Mucosa of descending colon (tissue), 3 donors: ENCODE measurements at regions not wholly inside any gene's neighbourhood (a gene's known extent, or its start where the extent isn't known, plus 50 kb on each side); places are given as distances from the start of the nearest gene placed in this dataset.

Source experiments
- ATAC-seq: fragments of 200-7000 bp; cut with Tn5 transposase; one replicate; pipeline ENCODE4 v1.9.1; 2020; ENCODE audit warnings: mild to moderate bottlenecking, moderate library complexity
- DNase-seq, 3 donors: peaks; one replicate each; pipeline ENCODE4 v3.0.0-alpha.2; 2020
- H3K36me3 ChIP-seq: fragments of 200-600 bp; one replicate; pipeline ENCODE4 v1.8.0; 2021; ENCODE audit warnings: low read depth, mild to moderate bottlenecking
- H3K4me1 ChIP-seq: fragments of 200-600 bp; one replicate; pipeline ENCODE4 v1.8.0; 2021; ENCODE audit warnings: low read depth, mild to moderate bottlenecking
- H3K4me3 ChIP-seq: fragments of 200-600 bp; one replicate; pipeline ENCODE4 v1.8.0; 2021; ENCODE audit warnings: mild to moderate bottlenecking
- H3K9me3 ChIP-seq: fragments of 200-600 bp; one replicate; pipeline ENCODE4 v1.8.0; 2021; ENCODE audit warnings: mild to moderate bottlenecking
- intact Hi-C, 2 donors: fragments of 100-400 bp; cut with DNase I in 1 of 2; cut with micrococcal nuclease in 1 of 2; formaldehyde crosslinking; loops; one replicate each; pipeline versions ENCODE4 v1.11.0 to v1.11.1; 2022; cut with DNase I, micrococcal nuclease
- TF ChIP-seq, protein P1 (sequence below): fragments of 200-600 bp; IDR thresholded peaks from one replicate; pipeline ENCODE4 v1.8.0; 2022; ENCODE audit warnings: antibody characterized with exemption, mild to moderate bottlenecking
- donor health status: DM: no; HTN: no; CAD: no; lungs with moderate emphysema.
- donor health status: DM: no; HTN: no; CAD: no.
- donor health status: DM: no; HTN: yes; CAD: no.

DNA sequence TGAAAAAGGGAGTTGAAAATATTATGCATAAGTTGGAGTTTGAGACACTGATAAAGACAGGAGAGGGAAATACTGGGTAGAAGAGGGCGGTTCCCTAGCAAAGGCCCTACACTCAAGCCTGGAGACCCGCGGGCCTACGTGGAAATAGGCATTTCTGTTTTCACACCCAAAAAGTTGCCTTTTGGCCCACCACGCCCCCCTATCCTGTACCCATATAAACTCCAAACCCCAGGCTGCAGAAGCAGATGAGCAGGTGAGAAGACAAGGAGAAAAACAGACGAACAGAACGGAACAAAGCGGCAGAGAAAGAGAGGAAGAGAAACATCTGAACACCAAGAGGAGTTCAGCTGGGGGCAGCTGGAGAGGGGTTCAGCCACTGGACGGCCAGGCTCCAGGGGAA, 177.9 kb downstream of the GALC start:
- no peak for ATAC-seq
- intact Hi-C loops = no loop called here
- DNase-seq = no peak
- H3K36me3 ChIP-seq = no peaks in the 10 kb centered on the region
- TF ChIP-seq, protein P1, sequence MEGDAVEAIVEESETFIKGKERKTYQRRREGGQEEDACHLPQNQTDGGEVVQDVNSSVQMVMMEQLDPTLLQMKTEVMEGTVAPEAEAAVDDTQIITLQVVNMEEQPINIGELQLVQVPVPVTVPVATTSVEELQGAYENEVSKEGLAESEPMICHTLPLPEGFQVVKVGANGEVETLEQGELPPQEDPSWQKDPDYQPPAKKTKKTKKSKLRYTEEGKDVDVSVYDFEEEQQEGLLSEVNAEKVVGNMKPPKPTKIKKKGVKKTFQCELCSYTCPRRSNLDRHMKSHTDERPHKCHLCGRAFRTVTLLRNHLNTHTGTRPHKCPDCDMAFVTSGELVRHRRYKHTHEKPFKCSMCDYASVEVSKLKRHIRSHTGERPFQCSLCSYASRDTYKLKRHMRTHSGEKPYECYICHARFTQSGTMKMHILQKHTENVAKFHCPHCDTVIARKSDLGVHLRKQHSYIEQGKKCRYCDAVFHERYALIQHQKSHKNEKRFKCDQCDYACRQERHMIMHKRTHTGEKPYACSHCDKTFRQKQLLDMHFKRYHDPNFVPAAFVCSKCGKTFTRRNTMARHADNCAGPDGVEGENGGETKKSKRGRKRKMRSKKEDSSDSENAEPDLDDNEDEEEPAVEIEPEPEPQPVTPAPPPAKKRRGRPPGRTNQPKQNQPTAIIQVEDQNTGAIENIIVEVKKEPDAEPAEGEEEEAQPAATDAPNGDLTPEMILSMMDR = no peak
- no peaks in the 10 kb centered on the region for H3K4me1 ChIP-seq
- H3K4me3 ChIP-seq = no peak overlapping the region
- no peaks in the 10 kb centered on the region for H3K9me3 ChIP-seq

DNA sequence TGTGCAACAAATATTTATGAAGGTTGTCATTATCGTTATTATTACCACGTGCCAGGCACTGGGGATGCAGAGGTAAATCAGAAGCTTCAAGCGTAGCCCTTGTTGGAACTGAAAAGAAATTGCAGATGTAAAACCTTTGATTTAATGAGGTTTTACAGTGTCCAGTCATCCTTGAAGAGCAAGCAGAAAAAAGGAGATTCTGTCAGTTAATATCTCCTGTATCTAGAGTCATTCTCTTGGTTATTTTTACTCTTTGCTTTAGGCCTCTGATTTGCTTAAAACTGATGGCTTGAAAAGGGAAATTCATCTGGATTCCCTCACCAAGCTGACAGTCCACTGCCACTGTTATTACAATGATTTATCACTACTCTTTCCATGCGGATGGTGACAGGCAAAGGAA, 179.3 kb downstream of the GALC start:
- ATAC-seq = no peak
- Histone ChIP-seq H3K9me3 (no peaks in the 10 kb centered on the region), H3K4me1 (no peaks in the 10 kb centered on the region), H3K4me3 (no peak overlapping the region), H3K36me3 (no peaks in the 10 kb centered on the region)
- TF ChIP-seq, protein P1 = no peak
- no peak for DNase-seq
- intact Hi-C loops = no loop called here

DNA sequence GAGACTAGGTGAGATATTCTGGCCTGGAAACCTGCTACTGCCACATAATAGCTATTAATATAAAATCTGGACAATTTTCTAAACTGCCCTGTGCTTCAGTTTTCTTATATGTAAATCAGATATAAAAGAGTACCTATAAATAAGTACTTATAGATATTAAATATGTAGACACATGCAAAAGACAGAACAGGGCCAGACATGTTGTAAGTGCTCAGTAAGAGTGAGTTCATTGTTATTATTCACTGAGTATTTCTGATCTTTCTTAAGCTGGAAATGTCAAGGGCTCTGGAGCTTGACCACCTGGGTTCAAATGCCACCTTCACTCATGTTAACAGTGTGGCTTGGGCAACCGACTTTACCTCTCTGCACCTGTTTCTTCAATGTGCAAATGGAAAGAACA, 179.8 kb downstream of the GALC start:
- H3K36me3 ChIP-seq = no peaks in the 10 kb centered on the region
- ATAC-seq = no peak
- DNase-seq = no peak
- no peaks in the 10 kb centered on the region for H3K9me3 ChIP-seq
- H3K4me1 ChIP-seq = no peaks in the 10 kb centered on the region
- intact Hi-C loops = no loop called here
- TF ChIP-seq, protein P1 = no peak
- H3K4me3 ChIP-seq = no peak overlapping the region

DNA sequence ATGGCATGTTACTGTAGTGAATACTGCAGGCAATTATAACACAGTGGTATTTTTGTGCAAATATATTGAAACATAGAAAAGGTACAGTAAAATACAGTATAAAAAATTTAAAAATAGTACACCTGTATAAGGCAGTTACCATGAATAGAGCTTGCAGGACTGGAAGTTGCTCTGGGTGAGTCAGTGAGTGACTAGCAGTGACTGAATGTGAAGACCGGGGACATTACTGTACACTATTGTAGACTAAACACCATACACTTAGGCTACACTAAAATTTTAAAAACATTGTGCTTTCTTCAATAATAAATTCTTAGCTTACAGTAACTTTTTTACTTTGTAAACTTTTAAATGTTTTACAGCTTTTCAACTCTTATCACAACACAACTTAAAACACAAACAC, 181.7 kb downstream of the GALC start:
- Histone ChIP-seq H3K4me3 (no peak overlapping the region), H3K4me1 (no peaks in the 10 kb centered on the region), H3K9me3 (no peaks in the 10 kb centered on the region), H3K36me3 (no peaks in the 10 kb centered on the region)
- TF ChIP-seq, protein P1 = no peak
- ATAC-seq = no peak
- intact Hi-C loops = no loop called here
- DNase-seq = no peak

DNA sequence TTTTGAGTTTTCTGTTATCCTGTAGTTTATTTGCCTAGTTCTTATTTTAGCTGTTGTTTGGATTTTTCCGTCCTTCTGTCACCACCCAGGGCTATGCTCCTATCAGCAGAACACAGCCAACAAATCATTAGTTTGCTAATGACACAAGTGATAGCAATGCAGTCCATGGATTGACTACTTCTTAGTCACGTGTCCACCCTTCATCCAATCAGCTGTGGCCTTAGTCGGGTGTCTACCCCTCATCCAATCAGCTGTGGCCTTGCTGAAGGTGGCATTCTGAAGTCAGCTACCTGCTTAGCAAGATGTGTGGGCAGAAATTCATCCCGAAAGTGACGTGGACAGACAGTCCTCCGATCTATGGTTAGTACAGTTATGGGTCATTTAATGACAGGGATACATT, 182.3 kb downstream of the GALC start:
- DNase-seq (no peak), ATAC-seq (no peak)
- Histone ChIP-seq H3K4me1 (no peaks in the 10 kb centered on the region), H3K36me3 (no peaks in the 10 kb centered on the region), H3K4me3 (no peak overlapping the region), H3K9me3 (no peaks in the 10 kb centered on the region)
- TF ChIP-seq, protein P1 = no peak
- intact Hi-C loops = no loop called here

DNA sequence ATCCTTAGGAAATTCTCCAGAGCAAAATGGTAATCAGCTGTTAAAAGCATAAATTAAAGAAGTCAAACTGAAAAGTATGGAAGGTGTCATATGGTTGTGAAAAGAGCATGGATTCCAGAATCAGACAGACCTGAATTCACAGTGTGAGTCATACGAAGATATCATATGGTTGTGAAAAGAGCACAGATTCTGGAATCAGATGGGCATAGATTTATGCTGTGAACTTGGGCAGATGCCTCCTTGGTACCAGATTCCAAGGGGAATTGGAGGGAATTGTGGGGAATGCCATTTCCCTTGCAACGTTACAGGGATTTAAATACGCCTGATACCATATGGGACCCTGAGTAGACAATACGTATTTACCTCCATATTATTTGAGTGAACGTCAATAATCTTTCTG, 183.7 kb downstream of the GALC start:
- H3K9me3 ChIP-seq = no peaks in the 10 kb centered on the region
- DNase-seq = no peak
- no peaks in the 10 kb centered on the region for H3K36me3 ChIP-seq
- TF ChIP-seq, protein P1 = no peak
- H3K4me1 ChIP-seq = no peaks in the 10 kb centered on the region
- no peak overlapping the region for H3K4me3 ChIP-seq
- no peak for ATAC-seq
- intact Hi-C loops = no loop called here
